ENCODE measurements at regions not wholly inside any gene's neighbourhood (a gene's known extent, or its start where the extent isn't known, plus 50 kb on each side); places are given as distances from the start of the nearest gene placed in this dataset.

DNA sequence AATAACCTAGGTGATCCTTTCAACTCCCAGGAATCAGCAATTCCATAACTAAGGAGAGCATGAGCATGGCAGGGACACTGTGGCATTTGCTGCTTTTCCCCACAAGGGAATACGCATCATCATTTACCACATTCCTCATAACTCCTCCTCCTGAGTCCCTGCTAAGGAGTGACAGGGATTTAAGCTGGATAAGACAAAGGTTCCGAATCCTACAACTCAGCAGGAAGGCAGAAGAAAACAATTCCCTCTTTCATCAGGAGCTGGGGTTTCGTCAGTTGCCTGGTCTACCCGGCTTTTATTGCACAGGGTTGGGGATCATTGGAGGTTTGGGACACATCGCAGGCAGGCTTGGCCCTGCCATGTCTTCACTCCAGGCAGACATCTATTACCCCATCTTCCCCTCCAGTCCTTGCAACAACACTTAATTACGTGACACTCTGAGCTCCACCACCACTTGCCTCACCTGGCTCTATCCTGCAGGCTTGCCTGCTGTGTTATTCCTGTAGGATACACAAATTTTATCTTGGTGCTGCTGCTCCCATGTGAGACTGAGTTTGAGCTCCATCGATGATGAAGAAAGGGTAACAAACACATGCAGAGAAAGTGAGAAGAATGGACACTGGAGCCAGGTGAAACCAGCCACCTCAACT lies 563.0 kb upstream of the KLF4 start:
- TF ChIP-seq, protein P1, sequence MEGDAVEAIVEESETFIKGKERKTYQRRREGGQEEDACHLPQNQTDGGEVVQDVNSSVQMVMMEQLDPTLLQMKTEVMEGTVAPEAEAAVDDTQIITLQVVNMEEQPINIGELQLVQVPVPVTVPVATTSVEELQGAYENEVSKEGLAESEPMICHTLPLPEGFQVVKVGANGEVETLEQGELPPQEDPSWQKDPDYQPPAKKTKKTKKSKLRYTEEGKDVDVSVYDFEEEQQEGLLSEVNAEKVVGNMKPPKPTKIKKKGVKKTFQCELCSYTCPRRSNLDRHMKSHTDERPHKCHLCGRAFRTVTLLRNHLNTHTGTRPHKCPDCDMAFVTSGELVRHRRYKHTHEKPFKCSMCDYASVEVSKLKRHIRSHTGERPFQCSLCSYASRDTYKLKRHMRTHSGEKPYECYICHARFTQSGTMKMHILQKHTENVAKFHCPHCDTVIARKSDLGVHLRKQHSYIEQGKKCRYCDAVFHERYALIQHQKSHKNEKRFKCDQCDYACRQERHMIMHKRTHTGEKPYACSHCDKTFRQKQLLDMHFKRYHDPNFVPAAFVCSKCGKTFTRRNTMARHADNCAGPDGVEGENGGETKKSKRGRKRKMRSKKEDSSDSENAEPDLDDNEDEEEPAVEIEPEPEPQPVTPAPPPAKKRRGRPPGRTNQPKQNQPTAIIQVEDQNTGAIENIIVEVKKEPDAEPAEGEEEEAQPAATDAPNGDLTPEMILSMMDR (IDR thresholded peaks at IDR 0.05), result no peak
- no peak for TF ChIP-seq EP300 (IDR thresholded peaks at IDR 0.05)
